ENCODE measurements at regions not wholly inside any gene's neighbourhood (a gene's known extent, or its start where the extent isn't known, plus 50 kb on each side); places are given as distances from the start of the nearest gene placed in this dataset.

GRCh38 chr13:85278851-85279250, 520.4 kb downstream of the SLITRK6 start:
- DNase-seq: no peak

- peak; percentile 79 for DNase-seq
Measured at GRCh38 chr13:85277748-85278147, 521.5 kb downstream of the SLITRK6 start.

GRCh38 chr13:85266771-85267170, 532.4 kb downstream of the SLITRK6 start:
- peak; percentile 2 for DNase-seq

DNA sequence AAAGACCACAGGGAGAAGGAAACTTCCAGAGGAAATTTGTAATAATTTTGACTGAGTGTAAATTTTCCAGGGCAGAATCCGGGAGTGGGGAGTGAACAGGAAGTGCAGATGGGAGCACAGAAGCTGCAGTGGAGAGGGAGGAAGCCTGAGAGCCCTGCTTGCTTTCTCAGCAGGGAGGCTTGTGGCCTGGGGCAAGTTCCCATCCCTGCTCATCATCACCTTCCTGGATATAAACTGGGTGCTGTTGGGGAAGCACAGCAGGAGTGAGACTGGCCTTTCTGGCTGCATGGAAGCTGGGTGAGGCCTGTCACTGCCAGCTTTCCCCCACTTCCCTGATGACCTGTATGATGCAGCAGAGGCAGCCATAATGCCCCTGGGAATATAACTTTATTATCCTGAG, 532.9 kb downstream of the SLITRK6 start:
- DNase-seq: peak; percentile 67

DNA sequence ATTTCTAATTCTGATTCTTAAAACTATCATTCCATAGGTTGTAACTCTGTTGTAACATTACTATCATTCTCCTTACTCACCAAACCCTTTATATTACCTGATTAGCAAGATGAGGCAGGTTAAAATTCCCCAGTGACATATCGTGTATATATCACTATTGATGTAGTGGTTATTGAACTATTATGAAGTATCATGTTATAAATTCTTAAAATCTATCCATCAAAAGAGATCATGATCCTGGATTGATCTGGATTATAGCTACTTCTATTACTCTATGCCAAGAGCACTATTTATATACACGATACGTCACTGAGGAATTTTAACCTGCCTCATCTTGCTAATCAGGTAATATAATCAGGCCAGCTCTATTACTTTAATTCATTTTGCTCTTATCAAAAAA, 533.9 kb downstream of the SLITRK6 start:
- no peak for DNase-seq

DNA sequence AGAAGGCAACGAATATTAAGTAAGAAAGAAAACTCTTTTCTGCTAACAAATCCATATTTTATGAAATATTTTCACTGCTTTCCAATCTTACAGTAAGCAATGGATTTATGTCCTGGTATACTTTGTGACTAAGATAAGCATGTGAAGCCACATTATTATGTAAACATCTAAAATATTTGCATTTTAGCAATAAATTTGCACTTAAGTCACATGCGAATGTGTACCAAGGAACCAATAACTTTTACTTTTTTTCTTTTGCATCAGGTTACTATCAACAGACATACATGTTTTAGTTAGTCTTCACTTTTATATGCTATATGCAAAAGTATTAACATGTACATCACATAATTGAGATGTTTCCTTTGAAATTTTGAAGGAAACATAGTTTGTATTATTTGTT, 536.7 kb downstream of the SLITRK6 start:
- no peak for DNase-seq

DNA sequence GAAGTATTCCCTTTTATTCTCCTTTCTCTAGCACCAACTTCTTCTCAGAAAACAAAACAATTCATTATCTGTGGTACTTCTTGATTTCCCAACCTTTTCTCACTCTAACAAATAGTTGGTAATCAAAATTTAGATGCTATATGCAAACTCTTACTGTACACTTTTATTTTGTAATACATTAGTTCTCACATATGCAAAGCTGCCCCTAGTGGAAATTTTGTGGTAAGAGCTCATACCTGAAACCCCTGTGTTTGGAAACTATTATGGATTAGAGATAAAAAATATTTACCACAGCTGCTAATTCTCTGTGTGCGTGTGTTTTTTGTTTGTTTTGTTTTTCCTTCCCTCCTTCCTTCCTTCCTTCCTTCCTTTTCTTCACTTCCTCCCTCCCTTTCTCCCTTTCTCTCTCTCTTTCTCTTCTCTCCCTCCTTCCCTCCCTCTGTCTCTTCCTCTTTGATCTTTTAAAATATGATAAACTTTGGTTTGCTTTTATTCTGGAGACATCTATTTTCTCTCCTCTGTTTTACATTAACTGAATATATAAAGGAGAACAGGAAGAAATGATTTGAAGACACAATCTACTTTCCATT, 537.4 kb downstream of the SLITRK6 start:
- peak; percentile 18 for DNase-seq

DNA sequence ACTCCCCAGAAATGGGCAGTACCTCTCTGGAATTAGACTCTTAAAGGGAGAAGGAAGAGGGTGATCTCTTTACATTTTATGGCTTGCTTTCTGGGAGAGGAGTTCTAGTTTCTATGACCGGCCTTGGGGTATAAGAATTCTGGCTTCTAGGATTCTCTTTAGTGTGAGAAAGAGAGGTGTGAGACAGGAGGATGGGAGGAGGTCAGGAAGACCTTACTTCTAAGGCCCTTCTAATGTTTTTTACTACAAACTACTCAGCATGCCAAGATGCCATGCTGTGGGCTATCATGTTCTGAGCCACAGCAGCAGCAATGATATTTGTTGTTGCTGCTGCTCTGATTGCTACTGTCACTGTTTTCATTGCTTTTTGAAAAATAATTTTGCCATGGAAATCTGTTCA, 538.3 kb downstream of the SLITRK6 start:
- no peak for DNase-seq

DNA sequence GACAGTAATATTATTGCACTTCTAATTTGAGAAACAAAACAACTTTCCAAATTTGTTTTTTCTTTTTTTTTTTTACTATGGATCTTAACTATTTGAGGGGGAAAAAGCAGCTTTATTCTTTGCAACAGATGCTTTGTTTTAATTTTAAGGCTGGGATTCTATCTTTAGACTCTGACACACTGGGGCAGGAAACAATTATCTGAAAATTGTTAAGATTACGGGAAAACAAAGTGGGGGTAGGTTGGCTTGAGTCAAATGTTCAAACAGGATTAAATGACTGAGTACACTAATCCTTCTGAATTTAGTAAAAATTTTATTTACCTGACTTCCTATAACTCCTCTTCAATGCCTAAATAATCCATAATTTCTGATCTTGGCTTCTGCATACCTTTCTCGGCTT, 543.2 kb downstream of the SLITRK6 start:
- DNase-seq: no peak

GRCh38 chr13:85254641-85255040, 544.6 kb downstream of the SLITRK6 start:
- DNase-seq: no peak

DNA sequence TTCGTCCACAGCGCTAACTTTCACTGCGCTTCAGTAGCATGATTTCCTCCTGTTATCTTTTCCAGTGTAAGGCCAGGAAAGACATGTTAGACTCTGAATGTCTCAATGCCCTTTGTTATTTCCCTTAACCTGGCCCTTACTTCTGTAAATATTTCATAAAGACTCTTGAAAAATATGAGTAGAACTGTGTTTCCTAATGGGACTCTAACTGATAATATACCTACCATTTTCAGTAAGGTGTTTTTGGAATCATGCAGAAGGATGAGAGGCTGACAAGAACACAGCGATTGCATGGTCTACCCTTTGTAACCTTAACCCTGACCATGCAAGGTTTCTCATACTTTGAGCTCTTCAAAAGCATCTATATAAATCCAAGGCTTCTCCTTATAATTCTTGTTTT, 550.1 kb downstream of the SLITRK6 start:
- no peak for DNase-seq

DNA sequence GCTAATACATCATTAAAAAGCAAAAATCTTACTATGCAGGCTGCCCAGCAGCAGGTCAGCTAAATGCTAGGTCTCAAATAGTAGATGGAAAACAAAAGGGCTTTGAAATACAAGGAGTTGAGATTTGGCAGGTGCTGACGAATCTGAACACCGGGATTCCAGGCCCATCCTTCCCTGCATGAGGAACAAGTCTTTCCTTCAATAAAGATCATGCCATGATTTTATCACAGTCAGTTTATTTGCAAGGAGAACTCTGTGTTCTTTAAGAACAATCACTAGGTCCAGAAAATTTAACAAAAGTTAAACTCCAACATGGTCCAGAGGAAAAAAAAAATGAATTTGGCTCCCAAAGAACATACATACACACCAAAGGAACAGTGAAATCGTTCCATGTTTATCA, 551.4 kb downstream of the SLITRK6 start:
- no peak for DNase-seq

DNA sequence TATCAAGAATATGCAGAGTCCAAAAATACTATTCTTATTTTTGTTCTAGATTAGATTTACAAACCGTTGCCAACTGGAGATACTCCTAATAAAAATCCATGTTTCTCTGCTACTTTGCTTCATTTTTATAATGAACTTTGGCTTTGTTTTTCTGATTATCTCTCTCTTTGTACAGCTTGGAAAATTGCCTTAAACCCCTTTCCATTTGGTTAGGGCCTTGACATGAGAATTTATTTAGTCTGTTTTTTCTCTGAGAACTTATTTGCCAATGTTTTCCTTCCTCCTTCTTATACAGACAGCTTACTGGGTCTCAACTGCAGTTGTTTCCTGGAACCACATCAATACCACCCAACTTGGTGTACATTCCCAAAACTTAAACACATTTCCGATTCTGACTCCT, 555.4 kb downstream of the SLITRK6 start:
- DNase-seq: no peak

GRCh38 chr13:85241060-85241459, 558.2 kb downstream of the SLITRK6 start:
- peak; percentile 50 for DNase-seq

- peak; percentile 78 for DNase-seq
Measured at GRCh38 chr13:85236413-85236812, 562.8 kb downstream of the SLITRK6 start.

GRCh38 chr13:85230691-85231093, 568.5 kb downstream of the SLITRK6 start:
- no peak for DNase-seq

- no peak for DNase-seq
Measured at GRCh38 chr13:85228692-85229091, 570.5 kb downstream of the SLITRK6 start.

- no peak for DNase-seq
Measured at GRCh38 chr13:85223883-85224656, 575.1 kb downstream of the SLITRK6 start.

DNA sequence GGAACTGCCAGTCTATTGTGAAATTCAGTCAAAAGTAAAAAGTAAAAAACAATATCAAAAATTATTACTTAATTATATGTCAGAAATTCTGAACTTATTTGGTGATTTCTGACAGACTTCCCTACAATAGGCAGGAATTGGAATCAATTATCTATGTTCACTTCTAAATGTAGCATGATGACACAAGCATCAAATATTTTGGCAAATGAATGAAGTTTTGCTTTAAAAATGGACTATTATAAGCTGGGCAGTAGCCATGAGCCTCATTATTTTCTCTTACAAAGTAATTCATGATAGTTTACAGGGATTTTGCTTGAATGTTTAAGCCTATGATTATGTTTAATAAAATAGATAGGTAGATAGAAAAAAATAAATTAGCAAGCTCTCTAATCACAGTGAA, 582.6 kb downstream of the SLITRK6 start:
- DNase-seq: no peak

GRCh38 chr13:85212692-85213091, 586.5 kb downstream of the SLITRK6 start:
- no peak for DNase-seq

GRCh38 chr13:85204668-85205344, 594.4 kb downstream of the SLITRK6 start:
- DNase-seq: no peak

DNA sequence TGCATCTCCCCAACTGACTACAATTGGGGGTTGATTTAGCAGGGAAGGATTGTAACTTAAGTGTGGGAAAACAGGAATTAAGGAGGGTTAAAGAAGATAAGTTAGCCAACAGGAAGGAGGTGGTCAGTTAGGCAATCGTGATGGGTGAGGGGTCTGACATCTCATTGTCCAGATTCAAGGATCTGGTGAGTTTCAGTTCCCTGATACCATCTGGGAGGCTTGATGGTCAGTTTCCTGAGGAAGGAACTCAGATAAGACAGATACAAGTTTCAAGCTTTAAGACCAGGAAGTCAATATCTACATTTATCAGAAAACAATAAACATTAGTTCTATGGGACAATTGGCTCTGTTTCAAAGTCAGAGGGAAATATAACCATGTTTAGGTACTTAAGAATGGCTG, 601.8 kb downstream of the SLITRK6 start:
- no peak for DNase-seq

DNA sequence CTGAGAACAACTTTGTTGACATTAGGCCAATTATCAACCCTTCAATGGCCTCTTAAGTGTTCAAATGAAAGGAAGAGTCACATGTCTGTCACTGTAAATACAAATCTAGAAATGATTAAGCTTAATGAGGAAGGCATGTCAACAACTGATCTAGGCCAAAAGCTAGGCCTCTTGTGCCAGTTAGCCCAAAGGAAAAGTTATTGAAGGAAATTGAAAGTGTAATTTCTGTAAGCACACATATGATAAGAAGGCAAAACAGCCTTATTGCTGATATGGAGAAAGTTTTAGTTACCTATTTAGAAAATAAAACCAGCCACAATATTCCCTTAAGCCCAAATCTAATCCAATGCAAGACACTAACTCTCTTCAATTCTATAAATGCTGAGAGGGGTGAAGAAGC, 604.7 kb downstream of the SLITRK6 start:
- no peak for DNase-seq

DNA sequence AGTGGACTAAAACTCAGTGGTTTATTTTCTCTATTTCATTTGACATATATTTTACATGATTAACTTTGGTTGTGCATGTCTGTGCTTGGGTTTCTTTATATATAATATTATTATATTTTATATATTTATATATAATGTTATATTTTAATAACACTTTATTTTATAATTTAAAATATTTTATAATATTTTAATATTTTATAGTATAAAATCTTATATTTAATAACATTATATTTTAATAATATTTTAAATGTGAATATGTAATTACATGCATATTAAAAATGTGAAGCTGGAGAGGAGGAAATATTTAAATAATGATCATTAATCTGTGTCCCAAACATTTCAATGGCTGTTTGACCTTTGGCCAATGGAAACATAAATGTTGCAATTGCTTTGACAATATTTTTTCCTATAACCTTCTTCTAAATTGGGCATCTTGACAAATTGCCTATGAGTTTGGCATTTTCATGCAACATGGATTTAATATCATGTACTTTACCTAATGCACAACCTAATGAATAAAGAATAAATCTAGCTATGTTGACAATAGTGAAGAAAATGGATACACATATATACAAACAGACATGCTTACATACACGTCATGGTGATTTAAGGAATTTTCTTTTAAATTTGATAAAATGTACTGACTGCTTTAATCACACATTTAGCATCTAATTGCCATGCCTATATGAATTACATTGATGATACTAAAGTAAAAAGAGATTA, 607.1 kb downstream of the SLITRK6 start:
- DNase-seq: no peak
